Thyroid gland (tissue), 4 donors: ENCODE measurements at regions not wholly inside any gene's neighbourhood (a gene's known extent, or its start where the extent isn't known, plus 50 kb on each side); places are given as distances from the start of the nearest gene placed in this dataset.

Source experiments
- POLR2A ChIP-seq, 2 donors: fragments of 450-650 bp; IDR thresholded peaks; one replicate each; pipeline ENCODE4 v1.6.1; 2017; ENCODE audit warnings: antibody characterized with exemption in 2 of 2, mild to moderate bottlenecking in 2 of 2, moderate library complexity in 1 of 2
- TF ChIP-seq, protein P1 (sequence below), 6 experiments: fragments of 200-600 bp in 3 of 6; fragments of 450-650 bp in 3 of 6; sonication (generic) in 3 of 6; IDR thresholded peaks; one replicate each; pipeline ENCODE4 v1.5.1; 2016 to 2019; ENCODE audit warnings: antibody characterized with exemption in 6 of 6, mild to moderate bottlenecking in 2 of 6, inconsistent platforms in 1 of 6, moderate library complexity in 1 of 6

DNA sequence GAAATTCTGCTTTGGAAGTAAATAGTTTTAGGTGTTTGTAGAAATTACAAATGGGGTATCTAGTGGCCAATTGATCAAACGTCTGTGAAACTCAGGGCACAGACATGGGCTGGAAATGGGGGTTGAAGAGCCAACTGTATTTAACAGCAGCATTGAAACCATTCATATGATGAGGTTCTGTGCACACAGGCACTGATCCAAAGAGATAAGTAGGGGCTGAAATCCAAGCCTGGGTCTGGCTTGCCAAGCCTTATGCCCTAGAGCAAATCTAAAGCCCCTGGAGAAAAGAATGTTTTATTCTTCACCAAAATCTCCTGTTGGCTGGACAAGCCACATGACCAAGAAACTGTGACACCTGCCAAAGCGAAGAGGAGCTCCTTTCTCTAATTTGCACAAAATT is 67.6 kb upstream of the ST6GALNAC5 start:
- no peak for TF ChIP-seq POLR2A (IDR thresholded peaks at IDR 0.05)
- TF ChIP-seq, protein P1, sequence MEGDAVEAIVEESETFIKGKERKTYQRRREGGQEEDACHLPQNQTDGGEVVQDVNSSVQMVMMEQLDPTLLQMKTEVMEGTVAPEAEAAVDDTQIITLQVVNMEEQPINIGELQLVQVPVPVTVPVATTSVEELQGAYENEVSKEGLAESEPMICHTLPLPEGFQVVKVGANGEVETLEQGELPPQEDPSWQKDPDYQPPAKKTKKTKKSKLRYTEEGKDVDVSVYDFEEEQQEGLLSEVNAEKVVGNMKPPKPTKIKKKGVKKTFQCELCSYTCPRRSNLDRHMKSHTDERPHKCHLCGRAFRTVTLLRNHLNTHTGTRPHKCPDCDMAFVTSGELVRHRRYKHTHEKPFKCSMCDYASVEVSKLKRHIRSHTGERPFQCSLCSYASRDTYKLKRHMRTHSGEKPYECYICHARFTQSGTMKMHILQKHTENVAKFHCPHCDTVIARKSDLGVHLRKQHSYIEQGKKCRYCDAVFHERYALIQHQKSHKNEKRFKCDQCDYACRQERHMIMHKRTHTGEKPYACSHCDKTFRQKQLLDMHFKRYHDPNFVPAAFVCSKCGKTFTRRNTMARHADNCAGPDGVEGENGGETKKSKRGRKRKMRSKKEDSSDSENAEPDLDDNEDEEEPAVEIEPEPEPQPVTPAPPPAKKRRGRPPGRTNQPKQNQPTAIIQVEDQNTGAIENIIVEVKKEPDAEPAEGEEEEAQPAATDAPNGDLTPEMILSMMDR (IDR thresholded peaks at IDR 0.05): no peak
